NCI-H2107 (cell line): ENCODE measurements at regions not wholly inside any gene's neighbourhood (a gene's known extent, or its start where the extent isn't known, plus 50 kb on each side); places are given as distances from the start of the nearest gene placed in this dataset.

Source experiments
- DNase-seq: peaks from one replicate; lab custom pipeline; 2025; lab: John Stamatoyannopoulos, UW

- DNase-seq: no peak
These were observed 238.0 kb upstream of the IRX2 start for GRCh38 chr5:2989517-2989916.

DNA sequence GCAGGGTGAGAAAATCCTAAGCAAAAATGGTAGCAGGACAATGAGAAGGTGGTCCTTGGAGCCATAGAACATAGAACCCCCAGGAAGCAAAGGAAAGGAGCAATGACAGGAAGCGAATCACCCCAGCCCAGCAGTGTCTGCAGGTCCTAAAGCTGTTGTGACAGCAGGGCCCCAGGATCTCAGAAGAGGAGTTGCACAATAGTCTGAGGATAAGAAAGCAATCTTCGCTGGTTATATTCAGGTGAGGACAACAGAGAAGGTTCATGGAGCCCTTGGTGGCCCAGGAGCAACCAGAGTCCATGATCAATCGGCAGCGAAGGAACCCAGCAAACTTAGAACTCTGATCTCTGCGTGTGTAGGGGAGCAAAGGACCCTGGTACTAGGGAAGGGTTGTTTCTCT lies 234.8 kb upstream of the IRX2 start:
- DNase-seq: no peak

GRCh38 chr5:2985718-2986117 lies 234.2 kb upstream of the IRX2 start:
- no peak for DNase-seq

DNA sequence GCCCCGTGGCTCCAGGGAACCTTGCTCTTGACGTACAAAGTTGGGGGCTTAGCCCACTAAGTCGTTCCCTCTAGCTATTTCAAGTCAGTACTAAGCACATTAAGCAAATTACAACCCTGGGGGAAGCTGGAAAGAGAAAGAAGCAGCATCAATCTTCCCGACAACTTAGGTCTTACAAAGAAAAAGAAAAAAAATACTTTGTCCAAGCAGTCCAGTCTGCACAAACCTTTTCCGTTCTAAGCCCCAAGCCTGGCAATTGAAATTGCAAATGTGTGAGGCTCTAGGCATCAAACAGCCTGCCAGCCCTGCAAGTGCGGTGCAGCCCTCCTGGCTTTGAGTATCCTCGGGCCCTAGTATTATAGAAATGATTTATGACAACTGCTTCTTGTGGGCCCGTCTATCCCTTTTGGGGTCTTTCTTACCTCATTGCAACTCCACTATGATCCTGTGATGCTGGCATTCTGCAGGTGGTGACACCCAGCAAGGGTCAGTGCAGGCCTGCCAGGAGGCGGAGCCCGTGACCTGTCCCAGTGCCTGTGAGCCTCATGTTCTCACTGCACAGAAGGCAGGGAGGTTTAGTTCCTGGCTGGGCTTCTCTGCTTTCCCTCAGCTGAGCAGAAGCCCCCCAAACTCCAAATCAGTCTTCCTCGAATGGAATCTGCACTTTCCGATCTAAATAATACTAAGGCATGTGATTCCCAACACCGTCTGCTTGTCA lies 232.3 kb upstream of the IRX2 start:
- no peak for DNase-seq

DNA sequence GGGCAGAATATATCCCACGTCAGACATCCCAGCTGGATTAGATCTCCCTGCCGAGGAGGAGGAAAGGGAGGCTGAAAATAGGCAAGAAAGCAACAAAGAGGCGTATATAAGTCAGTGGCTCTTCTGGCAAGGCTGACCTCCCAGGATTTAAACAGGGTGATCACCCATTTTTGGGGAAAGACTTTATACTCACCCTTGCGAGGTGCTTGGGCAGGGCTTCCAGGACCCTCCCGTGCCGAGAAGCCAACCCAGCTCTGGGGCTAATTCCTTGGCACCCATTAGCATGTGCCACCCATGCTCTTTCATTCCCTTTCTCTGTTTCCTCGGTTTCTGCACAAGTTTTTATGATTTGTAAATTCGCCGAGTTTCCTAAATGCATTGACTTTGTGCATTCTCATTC lies 230.2 kb upstream of the IRX2 start:
- no peak for DNase-seq

- no peak for DNase-seq
These were observed 229.6 kb upstream of the IRX2 start for GRCh38 chr5:2981035-2981434.

DNA sequence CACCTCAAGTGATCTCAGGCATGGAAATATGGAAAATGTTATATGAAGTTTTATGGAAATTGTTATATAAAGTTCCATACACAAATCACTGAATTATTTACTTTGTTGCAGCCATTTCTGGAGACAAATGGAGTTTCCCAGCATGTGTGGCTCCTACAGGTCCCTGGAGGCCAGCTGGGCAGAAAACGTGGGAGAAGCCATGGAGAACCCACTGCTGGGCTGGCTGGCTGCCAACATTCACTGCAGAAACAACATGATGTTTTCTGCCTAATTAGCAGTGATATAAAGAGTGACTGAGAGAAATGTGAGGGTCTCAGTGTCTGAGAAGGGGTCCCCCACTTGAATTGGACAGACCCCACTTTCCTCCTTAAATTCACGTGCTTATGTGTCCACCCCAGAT lies 208.8 kb upstream of the IRX2 start:
- DNase-seq: no peak

DNA sequence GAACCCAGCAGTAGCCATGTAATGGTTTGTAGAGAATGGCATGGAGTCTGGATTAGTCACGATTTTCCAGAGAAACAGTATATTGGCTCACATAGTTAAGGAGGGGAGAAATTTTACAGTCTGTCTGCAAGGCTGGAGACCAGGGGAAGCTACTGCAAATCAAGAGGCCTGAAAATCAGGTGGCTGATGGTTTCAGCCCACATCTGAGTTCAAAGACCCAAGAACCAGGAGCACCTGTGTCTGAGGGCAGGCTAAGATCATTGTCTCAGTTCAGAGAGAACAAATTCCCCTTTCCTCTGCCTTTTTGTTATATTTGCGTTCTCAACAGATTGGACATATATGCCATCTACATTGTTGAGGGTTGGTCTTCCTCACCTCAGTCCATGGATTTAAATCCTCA lies 207.5 kb upstream of the IRX2 start:
- no peak for DNase-seq

DNA sequence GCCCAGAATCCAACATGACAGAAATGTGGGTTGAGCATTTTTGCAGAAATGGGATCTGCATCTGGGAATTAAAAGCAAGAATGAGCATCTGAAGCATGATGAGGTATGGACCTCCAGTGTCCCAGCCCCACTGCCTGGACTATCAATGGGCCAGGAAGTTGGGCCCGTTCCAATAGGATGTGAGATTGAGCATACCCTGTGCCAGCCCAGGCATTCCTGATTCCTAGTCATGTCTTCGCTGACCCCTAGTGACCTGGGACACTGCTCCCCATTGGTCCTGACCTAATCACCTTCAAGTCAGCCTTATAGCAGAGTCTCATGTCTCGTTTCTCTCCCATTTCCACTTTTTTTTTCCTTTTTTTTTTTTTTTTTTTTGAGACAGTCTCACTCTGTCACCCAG lies 197.4 kb upstream of the IRX2 start:
- no peak for DNase-seq

GRCh38 chr5:2946315-2946714 lies 194.8 kb upstream of the IRX2 start:
- no peak for DNase-seq

GRCh38 chr5:2936413-2936812 lies 184.9 kb upstream of the IRX2 start:
- DNase-seq: no peak

- no peak for DNase-seq
These were observed 178.3 kb upstream of the IRX2 start for GRCh38 chr5:2929779-2930178.

GRCh38 chr5:2921651-2922050 lies 170.2 kb upstream of the IRX2 start:
- DNase-seq: no peak

- no peak for DNase-seq
These were observed 169.7 kb upstream of the IRX2 start for GRCh38 chr5:2921176-2921575.

DNA sequence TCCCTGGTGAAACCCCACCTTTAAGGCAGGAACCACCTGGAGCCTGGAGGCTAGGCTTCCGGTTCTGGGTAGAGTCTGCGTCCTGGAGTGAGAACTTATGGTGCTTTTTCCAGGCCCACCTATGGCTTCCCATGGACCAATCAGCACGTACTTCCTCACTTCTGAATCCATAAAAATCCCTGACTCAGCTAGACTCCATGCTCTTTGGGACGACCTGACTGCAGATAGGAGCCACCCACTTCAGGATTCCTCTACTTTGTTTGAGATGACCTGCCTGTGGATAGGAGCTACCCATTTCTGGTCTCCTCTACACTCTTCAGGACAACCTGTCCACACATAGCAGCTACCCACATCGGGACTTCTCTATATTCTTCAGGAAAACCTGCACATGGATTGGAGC lies 168.8 kb upstream of the IRX2 start:
- DNase-seq: no peak

- DNase-seq: no peak
These were observed 168.0 kb upstream of the IRX2 start for GRCh38 chr5:2919310-2920018.

DNA sequence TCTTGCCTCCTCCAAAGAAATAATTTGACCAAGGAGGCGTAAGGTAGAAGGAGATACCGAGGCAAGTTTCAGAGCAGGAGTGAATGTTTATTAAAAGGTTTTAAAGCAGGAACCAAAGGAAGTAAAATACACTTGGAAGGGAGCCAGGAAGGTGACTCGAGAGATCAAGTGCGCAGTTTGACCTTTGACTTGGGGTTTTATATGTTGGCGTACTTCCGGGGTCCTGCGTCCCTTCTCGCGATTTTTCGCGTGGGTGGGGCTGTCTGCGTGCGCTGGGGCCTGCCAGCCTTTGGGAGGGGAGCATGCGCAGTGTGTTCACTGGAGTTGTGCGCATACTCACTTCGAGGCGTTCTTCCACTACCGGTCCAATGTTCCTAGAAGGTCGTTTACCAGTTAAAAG lies 166.0 kb upstream of the IRX2 start:
- DNase-seq: no peak

- no peak for DNase-seq
These were observed 165.6 kb upstream of the IRX2 start for GRCh38 chr5:2917093-2917492.

DNA sequence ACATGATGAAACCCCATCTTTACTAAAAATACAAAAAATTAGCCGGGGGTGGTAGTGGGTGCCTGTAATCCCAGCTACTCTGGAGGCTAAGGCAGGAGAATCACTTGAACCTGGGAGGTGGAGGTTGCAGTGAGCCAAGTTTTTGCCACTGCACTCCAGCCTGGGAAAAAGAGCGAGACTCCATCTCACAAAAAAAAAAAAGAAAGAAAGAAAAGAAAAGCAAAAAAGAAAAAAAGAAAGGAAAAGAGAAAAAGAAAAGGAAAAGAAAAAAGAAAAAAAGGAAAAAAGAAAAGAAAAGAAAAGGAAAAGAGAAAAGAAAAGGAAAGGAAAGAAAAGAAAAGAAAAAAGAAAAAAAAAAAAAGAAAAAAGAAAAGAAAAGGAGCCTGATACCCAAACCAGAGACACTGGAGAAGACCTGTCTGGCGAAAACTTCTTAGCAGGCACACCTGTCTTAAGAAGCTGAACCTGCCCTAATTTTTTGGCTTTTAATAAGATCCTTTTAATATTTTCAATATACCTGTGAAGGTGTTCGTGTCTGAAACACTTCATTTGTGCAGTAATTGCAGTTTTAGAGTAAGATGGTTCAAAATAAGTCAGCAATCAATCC lies 164.7 kb upstream of the IRX2 start:
- DNase-seq: no peak

- no peak for DNase-seq
These were observed 163.6 kb upstream of the IRX2 start for GRCh38 chr5:2914981-2915484.

DNA sequence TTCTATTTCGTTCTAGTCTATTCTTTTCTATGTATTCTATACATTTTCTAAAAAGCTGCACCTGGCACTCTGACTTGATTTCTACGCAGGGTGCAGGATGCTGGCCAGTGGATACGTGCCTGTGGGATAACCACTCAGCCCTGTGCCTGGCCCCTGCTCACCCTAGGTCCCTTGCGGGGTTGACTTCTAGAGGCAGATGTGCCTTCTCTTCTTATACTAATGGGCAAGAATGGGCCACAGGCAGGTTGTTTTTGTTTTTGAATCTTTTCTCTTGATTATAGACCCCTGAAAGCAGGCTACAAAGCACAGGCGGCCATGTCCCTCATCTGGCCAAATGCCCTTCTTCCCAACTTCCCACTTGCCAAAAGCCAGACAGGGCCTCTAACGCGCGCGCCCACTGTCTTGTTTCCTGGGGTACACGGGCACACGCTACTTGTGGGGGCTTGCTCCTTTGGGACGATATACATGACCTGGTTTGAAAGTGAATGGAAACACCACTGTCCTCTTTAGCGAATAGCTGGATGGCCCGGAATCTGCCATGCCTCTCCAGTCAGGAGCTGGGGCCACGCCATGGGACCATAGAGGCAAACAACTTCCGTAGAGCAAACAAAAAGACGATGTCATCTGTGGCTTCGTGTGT lies 162.7 kb upstream of the IRX2 start:
- no peak for DNase-seq

DNA sequence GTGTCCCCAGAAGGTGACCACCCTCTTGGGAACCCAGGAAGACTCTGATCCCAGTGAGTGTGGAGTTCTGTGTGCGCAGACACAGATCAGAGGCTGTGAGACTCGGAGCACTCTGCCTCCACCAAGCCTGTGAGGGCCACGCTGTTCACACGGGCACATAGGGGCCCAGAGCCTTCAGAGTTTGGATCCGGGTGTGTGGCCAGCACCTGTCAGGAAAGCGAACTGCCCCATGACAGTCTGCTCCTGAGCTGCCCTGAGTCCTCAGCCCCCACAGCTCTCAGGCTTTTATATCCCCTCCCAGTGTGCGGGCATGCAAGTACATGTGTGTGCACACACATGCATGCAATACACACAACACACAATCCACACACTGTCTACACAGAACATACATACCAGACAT lies 161.8 kb upstream of the IRX2 start:
- DNase-seq: no peak

- no peak for DNase-seq
These were observed 161.3 kb upstream of the IRX2 start for GRCh38 chr5:2912741-2913140.
